ENCODE measurements at regions not wholly inside any gene's neighbourhood (a gene's known extent, or its start where the extent isn't known, plus 50 kb on each side); places are given as distances from the start of the nearest gene placed in this dataset.

GRCh38 chr2:15788830-15789229, 151.5 kb upstream of the MYCN start:
- no peaks in the 10 kb centered on the region for H3K36me3 ChIP-seq (ENCODE audit: control insufficient read depth in 1 of 2, insufficient read depth in 2 of 2, low read length in 2 of 2)
- H3K4me3 ChIP-seq (ENCODE audit: low read depth in 1 of 2, low read length in 2 of 2): no peak overlapping the region
- H3K27me3 ChIP-seq (ENCODE audit: low read depth, low read length): no peaks in the 10 kb centered on the region
- no peaks in the 10 kb centered on the region for H3K9me3 ChIP-seq (ENCODE audit: control insufficient read depth in 1 of 2, low read length in 2 of 2)
- H3K4me1 ChIP-seq (ENCODE audit: control insufficient read depth in 1 of 2, insufficient read depth in 2 of 2, low read length in 2 of 2): no peaks in the 10 kb centered on the region
- no peak overlapping the region for H3K27ac ChIP-seq (ENCODE audit: low read length)

- Histone ChIP-seq H3K9me3 (ENCODE audit: control insufficient read depth in 1 of 2, low read length in 2 of 2) (no peaks in the 10 kb centered on the region), H3K4me1 (ENCODE audit: control insufficient read depth in 1 of 2, insufficient read depth in 2 of 2, low read length in 2 of 2) (no peaks in the 10 kb centered on the region), H3K4me3 (ENCODE audit: low read depth in 1 of 2, low read length in 2 of 2) (no peak overlapping the region), H3K27me3 (ENCODE audit: low read depth, low read length) (no peaks in the 10 kb centered on the region), H3K27ac (ENCODE audit: low read length) (no peak overlapping the region), H3K36me3 (ENCODE audit: control insufficient read depth in 1 of 2, insufficient read depth in 2 of 2, low read length in 2 of 2) (no peaks in the 10 kb centered on the region)
Observed at GRCh38 chr2:15789381-15790062, 150.8 kb upstream of the MYCN start.

GRCh38 chr2:15790326-15790725, 150.0 kb upstream of the MYCN start:
- peaks cover 0 to 3% of the 10 kb centered on the region in 2 donors for H3K4me1 ChIP-seq (ENCODE audit: control insufficient read depth in 1 of 2, insufficient read depth in 2 of 2, low read length in 2 of 2)
- H3K9me3 ChIP-seq (ENCODE audit: control insufficient read depth in 1 of 2, low read length in 2 of 2): no peaks in the 10 kb centered on the region
- H3K4me3 ChIP-seq (ENCODE audit: low read depth in 1 of 2, low read length in 2 of 2): no peak overlapping the region
- no peak overlapping the region for H3K27ac ChIP-seq (ENCODE audit: low read length)
- no peaks in the 10 kb centered on the region for H3K27me3 ChIP-seq (ENCODE audit: low read depth, low read length)
- no peaks in the 10 kb centered on the region for H3K36me3 ChIP-seq (ENCODE audit: control insufficient read depth in 1 of 2, insufficient read depth in 2 of 2, low read length in 2 of 2)

- H3K27me3 ChIP-seq (ENCODE audit: low read depth, low read length): no peaks in the 10 kb centered on the region
- H3K36me3 ChIP-seq (ENCODE audit: control insufficient read depth in 1 of 2, insufficient read depth in 2 of 2, low read length in 2 of 2): no peaks in the 10 kb centered on the region
- H3K4me3 ChIP-seq (ENCODE audit: low read depth in 1 of 2, low read length in 2 of 2): no peak overlapping the region
- no peak overlapping the region for H3K27ac ChIP-seq (ENCODE audit: low read length)
- H3K4me1 ChIP-seq (ENCODE audit: control insufficient read depth in 1 of 2, insufficient read depth in 2 of 2, low read length in 2 of 2): peaks cover 0 to 7% of the 10 kb centered on the region in 2 donors
- H3K9me3 ChIP-seq (ENCODE audit: control insufficient read depth in 1 of 2, low read length in 2 of 2): no peaks in the 10 kb centered on the region
Observed at GRCh38 chr2:15790838-15791237, 149.5 kb upstream of the MYCN start.

- Histone ChIP-seq H3K9me3 (ENCODE audit: control insufficient read depth in 1 of 2, low read length in 2 of 2) (no peaks in the 10 kb centered on the region), H3K4me1 (ENCODE audit: control insufficient read depth in 1 of 2, insufficient read depth in 2 of 2, low read length in 2 of 2) (peaks cover 0 to 9% of the 10 kb centered on the region in 2 donors), H3K4me3 (ENCODE audit: low read depth in 1 of 2, low read length in 2 of 2) (no peak overlapping the region), H3K27me3 (ENCODE audit: low read depth, low read length) (no peaks in the 10 kb centered on the region), H3K27ac (ENCODE audit: low read length) (no peak overlapping the region), H3K36me3 (ENCODE audit: control insufficient read depth in 1 of 2, insufficient read depth in 2 of 2, low read length in 2 of 2) (no peaks in the 10 kb centered on the region)
Observed at GRCh38 chr2:15791294-15791693, 149.1 kb upstream of the MYCN start.

- Histone ChIP-seq H3K27me3 (ENCODE audit: low read depth, low read length) (no peaks in the 10 kb centered on the region), H3K27ac (ENCODE audit: low read length) (no peak overlapping the region), H3K4me1 (ENCODE audit: control insufficient read depth in 1 of 2, insufficient read depth in 2 of 2, low read length in 2 of 2) (peaks cover 0 to 9% of the 10 kb centered on the region in 2 donors), H3K36me3 (ENCODE audit: control insufficient read depth in 1 of 2, insufficient read depth in 2 of 2, low read length in 2 of 2) (no peaks in the 10 kb centered on the region), H3K4me3 (ENCODE audit: low read depth in 1 of 2, low read length in 2 of 2) (no peak overlapping the region), H3K9me3 (ENCODE audit: control insufficient read depth in 1 of 2, low read length in 2 of 2) (no peaks in the 10 kb centered on the region)
Observed at GRCh38 chr2:15792331-15792730, 148.0 kb upstream of the MYCN start.

- Histone ChIP-seq H3K36me3 (ENCODE audit: control insufficient read depth in 1 of 2, insufficient read depth in 2 of 2, low read length in 2 of 2) (no peaks in the 10 kb centered on the region), H3K9me3 (ENCODE audit: control insufficient read depth in 1 of 2, low read length in 2 of 2) (no peaks in the 10 kb centered on the region), H3K27me3 (ENCODE audit: low read depth, low read length) (no peaks in the 10 kb centered on the region), H3K4me3 (ENCODE audit: low read depth in 1 of 2, low read length in 2 of 2) (no peak overlapping the region), H3K4me1 (ENCODE audit: control insufficient read depth in 1 of 2, insufficient read depth in 2 of 2, low read length in 2 of 2) (peaks cover 0 to 9% of the 10 kb centered on the region in 2 donors), H3K27ac (ENCODE audit: low read length) (no peak overlapping the region)
Observed at GRCh38 chr2:15793078-15793913, 147.1 kb upstream of the MYCN start.

- Histone ChIP-seq H3K36me3 (ENCODE audit: control insufficient read depth in 1 of 2, insufficient read depth in 2 of 2, low read length in 2 of 2) (no peaks in the 10 kb centered on the region), H3K27me3 (ENCODE audit: low read depth, low read length) (no peaks in the 10 kb centered on the region), H3K4me1 (ENCODE audit: control insufficient read depth in 1 of 2, insufficient read depth in 2 of 2, low read length in 2 of 2) (peaks cover 0 to 9% of the 10 kb centered on the region in 2 donors), H3K4me3 (ENCODE audit: low read depth in 1 of 2, low read length in 2 of 2) (no peak overlapping the region), H3K27ac (ENCODE audit: low read length) (no peak overlapping the region), H3K9me3 (ENCODE audit: control insufficient read depth in 1 of 2, low read length in 2 of 2) (no peaks in the 10 kb centered on the region)
Observed at GRCh38 chr2:15793978-15794377, 146.4 kb upstream of the MYCN start.

- H3K9me3 ChIP-seq (ENCODE audit: control insufficient read depth in 1 of 2, low read length in 2 of 2): no peaks in the 10 kb centered on the region
- H3K36me3 ChIP-seq (ENCODE audit: control insufficient read depth in 1 of 2, insufficient read depth in 2 of 2, low read length in 2 of 2): no peaks in the 10 kb centered on the region
- H3K27me3 ChIP-seq (ENCODE audit: low read depth, low read length): no peaks in the 10 kb centered on the region
- no peak overlapping the region for H3K27ac ChIP-seq (ENCODE audit: low read length)
- H3K4me3 ChIP-seq (ENCODE audit: low read depth in 1 of 2, low read length in 2 of 2): no peak overlapping the region
- H3K4me1 ChIP-seq (ENCODE audit: control insufficient read depth in 1 of 2, insufficient read depth in 2 of 2, low read length in 2 of 2): peaks cover 0 to 9% of the 10 kb centered on the region in 2 donors
Observed at GRCh38 chr2:15794608-15795134, 145.7 kb upstream of the MYCN start.

- no peak overlapping the region for H3K4me3 ChIP-seq (ENCODE audit: low read depth in 1 of 2, low read length in 2 of 2)
- H3K27ac ChIP-seq (ENCODE audit: low read length): no peak overlapping the region
- peaks cover 0 to 9% of the 10 kb centered on the region in 2 donors for H3K4me1 ChIP-seq (ENCODE audit: control insufficient read depth in 1 of 2, insufficient read depth in 2 of 2, low read length in 2 of 2)
- H3K9me3 ChIP-seq (ENCODE audit: control insufficient read depth in 1 of 2, low read length in 2 of 2): no peaks in the 10 kb centered on the region
- no peaks in the 10 kb centered on the region for H3K27me3 ChIP-seq (ENCODE audit: low read depth, low read length)
- no peaks in the 10 kb centered on the region for H3K36me3 ChIP-seq (ENCODE audit: control insufficient read depth in 1 of 2, insufficient read depth in 2 of 2, low read length in 2 of 2)
Observed at GRCh38 chr2:15795426-15795825, 144.9 kb upstream of the MYCN start.

- no peaks in the 10 kb centered on the region for H3K27me3 ChIP-seq (ENCODE audit: low read depth, low read length)
- H3K4me1 ChIP-seq (ENCODE audit: control insufficient read depth in 1 of 2, insufficient read depth in 2 of 2, low read length in 2 of 2): peaks cover 0 to 9% of the 10 kb centered on the region in 2 donors
- H3K36me3 ChIP-seq (ENCODE audit: control insufficient read depth in 1 of 2, insufficient read depth in 2 of 2, low read length in 2 of 2): no peaks in the 10 kb centered on the region
- no peak overlapping the region for H3K27ac ChIP-seq (ENCODE audit: low read length)
- H3K9me3 ChIP-seq (ENCODE audit: control insufficient read depth in 1 of 2, low read length in 2 of 2): no peaks in the 10 kb centered on the region
- H3K4me3 ChIP-seq (ENCODE audit: low read depth in 1 of 2, low read length in 2 of 2): no peak overlapping the region
Observed at GRCh38 chr2:15796167-15796942, 144.0 kb upstream of the MYCN start.
